Endothelial cell of umbilical vein (primary cell): ENCODE measurements at regions not wholly inside any gene's neighbourhood (a gene's known extent, or its start where the extent isn't known, plus 50 kb on each side); places are given as distances from the start of the nearest gene placed in this dataset.

ENCODE experiments used
- BruUV-seq: library from RNA; stranded (reverse); fragments of 400-500 nt; replicated peaks from 2 replicates; lab custom pipeline; 2021; lab: Mats Ljungman, UMichigan
- CTCF ChIA-PET: fragments of 300-600, 350-600 bp; sonication (Branson Sonifier 250); formaldehyde crosslinking; loops from one replicate; lab custom pipeline; 2021; ENCODE audit warnings: antibody characterized with exemption, inconsistent platforms; lab: Charles Lee
- POLR2A ChIA-PET: fragments of 300-600, 350-600 bp; sonication (Branson Sonifier 250); formaldehyde crosslinking; loops from one replicate; lab custom pipeline; 2021; ENCODE audit warnings: antibody characterized with exemption, inconsistent platforms; lab: Charles Lee
- DNase-seq: peaks from one replicate; pipeline ENCODE4 v3.0.0-alpha.2; 2011; ENCODE audit warnings: low read depth, low spot score
- FAIRE-seq: peaks from 2 replicates; lab custom pipeline; 2011; peaks lifted over from hg19 to GRCh38; lab: Jason Lieb, UNC
- H2AFZ ChIP-seq: 2 replicates; pipeline ENCODE4 v1.6.0; 2012; ENCODE audit warnings: low read depth, low read length, control low read depth, inconsistent platforms
- H3K27ac ChIP-seq: 2 replicates; pipeline ENCODE4 v1.5.1; 2011; ENCODE audit warnings: low read depth, mild to moderate bottlenecking, control low read depth, low read length, moderate library complexity; ENCODE audit not compliant: insufficient read depth
- H3K27me3 ChIP-seq, 2 experiments: 2 replicates each; pipeline versions ENCODE4 v1.6.0 to v1.6.1; 2011; ENCODE audit warnings: low read length in 2 of 2, mixed read lengths in 1 of 2; ENCODE audit not compliant: control insufficient read depth in 2 of 2, insufficient read depth in 2 of 2
- H3K36me3 ChIP-seq, 2 experiments: 2 replicates in 1 of 2; 3 replicates in 1 of 2; pipeline ENCODE4 v1.5.1; 2011; ENCODE audit warnings: low read length in 2 of 2, mild to moderate bottlenecking in 1 of 2, moderate library complexity in 1 of 2; ENCODE audit not compliant: control insufficient read depth in 2 of 2, insufficient read depth in 2 of 2; ENCODE audit errors: extremely low read depth in 1 of 2
- H3K4me1 ChIP-seq: 3 replicates; pipeline ENCODE4 v1.5.1; 2011; ENCODE audit warnings: mild to moderate bottlenecking, low read length; ENCODE audit not compliant: control insufficient read depth, insufficient read depth; ENCODE audit errors: extremely low read depth
- H3K4me2 ChIP-seq: 2 replicates; pipeline ENCODE4 v1.6.1; 2011; ENCODE audit warnings: low read length, control low read depth, mixed read lengths; ENCODE audit not compliant: insufficient read depth
- H3K4me3 ChIP-seq, 3 experiments: fragments of 200-600 bp in 1 of 3; sonication (generic), shearing (Covaris generic) in 1 of 3; replicated peaks in 1 of 3; 2 replicates each; pipeline ENCODE4 v1.5.1; 2011 to 2016; ENCODE audit warnings: control low read depth in 3 of 3, low read length in 3 of 3, mild to moderate bottlenecking in 2 of 3, inconsistent platforms in 1 of 3, low read depth in 1 of 3, moderate library complexity in 1 of 3; ENCODE audit not compliant: insufficient read depth in 1 of 3
- H3K79me2 ChIP-seq: 2 replicates; pipeline ENCODE4 v1.6.0; 2012; ENCODE audit warnings: low read length, inconsistent platforms; ENCODE audit not compliant: control insufficient read depth, insufficient read depth
- H3K9ac ChIP-seq: replicated peaks from 2 replicates; pipeline ENCODE3; 2011; ENCODE audit warnings: low read length, control low read depth; ENCODE audit not compliant: insufficient read depth; ENCODE audit errors: extremely low read depth
- H3K9me1 ChIP-seq: replicated peaks from 3 replicates; pipeline ENCODE4 v1.6.0; 2011; ENCODE audit warnings: mild to moderate bottlenecking, low read length; ENCODE audit not compliant: control insufficient read depth, insufficient read depth; ENCODE audit errors: extremely low read depth
- H3K9me3 ChIP-seq: replicated peaks from 2 replicates; pipeline ENCODE4 v1.5.1; 2012; ENCODE audit warnings: low read length, inconsistent platforms; ENCODE audit not compliant: control insufficient read depth, insufficient read depth
- H4K20me1 ChIP-seq: replicated peaks from 2 replicates; pipeline ENCODE3; 2011; ENCODE audit warnings: mild to moderate bottlenecking, low read length; ENCODE audit not compliant: control insufficient read depth, insufficient read depth; ENCODE audit errors: extremely low read depth
- CTCF ChIP-seq, 2 donors: IDR thresholded peaks; 1 replicate in 1 of 2; 2 replicates in 1 of 2; pipeline ENCODE4 v1.5.1; 2011; ENCODE audit warnings: low read length in 2 of 2, mild to moderate bottlenecking in 2 of 2, moderate library complexity in 2 of 2, control low read depth in 1 of 2, inconsistent platforms in 1 of 2, low read depth in 1 of 2; ENCODE audit not compliant: insufficient read depth in 1 of 2; ENCODE audit errors: extremely low read depth in 1 of 2
- FOS ChIP-seq: IDR thresholded peaks from 2 replicates; pipeline ENCODE4 v1.6.1; 2011; ENCODE audit warnings: mild to moderate bottlenecking, low read length, moderate library complexity, borderline replicate concordance; ENCODE audit not compliant: insufficient read depth
- JUN ChIP-seq: IDR thresholded peaks from 2 replicates; pipeline ENCODE4 v1.6.1; 2011; ENCODE audit warnings: borderline replicate concordance, low read depth; ENCODE audit not compliant: insufficient read length, insufficient read depth
- POLR2AphosphoS5 ChIP-seq: IDR thresholded peaks from 2 replicates; pipeline ENCODE4 v1.6.1; 2012; ENCODE audit warnings: low read depth, mild to moderate bottlenecking, control low read depth, low read length, moderate library complexity; ENCODE audit not compliant: insufficient read depth
- dilution Hi-C: fragments of 300-500 bp; cut with MboI; formaldehyde crosslinking; loops from one replicate; pipeline ENCODE4 v1.15.0; 2019; ENCODE audit warnings: low sequenced_read_pairs; ENCODE audit not compliant: extremely low pct_ligation_motif_present
- intact Hi-C: fragments of 100-400 bp; cut with micrococcal nuclease; formaldehyde crosslinking; loops from one replicate; pipeline ENCODE4 v1.10.0; 2022

GRCh38 chr6:139533573-139534471 is 159.4 kb upstream of the CITED2 start:
- Histone ChIP-seq H3K9me3 (no peaks in the 10 kb centered on the region), H3K27me3 (no peaks in the 10 kb centered on the region), H3K9me1 (no peaks in the 10 kb centered on the region), H3K27ac (peak overlapping the region; percentile 65), H3K79me2 (no peaks in the 10 kb centered on the region), H4K20me1 (no peaks in the 10 kb centered on the region), H3K4me1 (peaks cover 36% of the 10 kb centered on the region), H3K36me3 (no peaks in the 10 kb centered on the region), H3K4me3 (no peak overlapping the region), H3K9ac (peak overlapping the region; percentile 41), H2AFZ (peak overlapping the region; percentile 96), H3K4me2 (peak overlapping the region; percentile 67)
- TSS peak; percentile 77 for BruUV-seq
- intact Hi-C loops: loop anchor here (1.0 to 10.0 kb wide), 2 partner anchors 160 to 671 kb away; partner anchors contain the start of gene CITED2
- FAIRE-seq (peak; percentile 72), DNase-seq (peak; percentile 79)
- TF ChIP-seq POLR2AphosphoS5 (peak; percentile 14), JUN (peak; percentile 2), FOS (peak; percentile 42), CTCF (IDR thresholded peaks at IDR 0.05; ENCODE audit: extremely low read depth in 1 of 2, insufficient read depth in 1 of 2, low read depth in 1 of 2, low read length in 2 of 2) (no peak)
- CTCF ChIA-PET: interaction anchor here (0.7 kb wide), 2 partner anchors 18 to 164 kb away, joined by 3 read pairs; no protein-coding TSS in a partner anchor
- dilution Hi-C loops: no loop called here
- POLR2A ChIA-PET: interaction anchor here (0.9 to 1.1 kb wide), 2 partner anchors 35 to 161 kb away, joined by 3 read pairs; no protein-coding TSS in a partner anchor
